Epidermal melanocyte (primary cell): ENCODE measurements at regions not wholly inside any gene's neighbourhood (a gene's known extent, or its start where the extent isn't known, plus 50 kb on each side); places are given as distances from the start of the nearest gene placed in this dataset.
"Not testable (repeated sequence)": the region's sequence is repeated elsewhere in the genome, so short reads cannot be mapped to it uniquely, and the experiment has no call there.

Experiments
- DNase-seq: peaks from one replicate; pipeline ENCODE4 v3.0.0; 2011; ENCODE audit warnings: low spot score; ENCODE audit not compliant: insufficient read length

DNA sequence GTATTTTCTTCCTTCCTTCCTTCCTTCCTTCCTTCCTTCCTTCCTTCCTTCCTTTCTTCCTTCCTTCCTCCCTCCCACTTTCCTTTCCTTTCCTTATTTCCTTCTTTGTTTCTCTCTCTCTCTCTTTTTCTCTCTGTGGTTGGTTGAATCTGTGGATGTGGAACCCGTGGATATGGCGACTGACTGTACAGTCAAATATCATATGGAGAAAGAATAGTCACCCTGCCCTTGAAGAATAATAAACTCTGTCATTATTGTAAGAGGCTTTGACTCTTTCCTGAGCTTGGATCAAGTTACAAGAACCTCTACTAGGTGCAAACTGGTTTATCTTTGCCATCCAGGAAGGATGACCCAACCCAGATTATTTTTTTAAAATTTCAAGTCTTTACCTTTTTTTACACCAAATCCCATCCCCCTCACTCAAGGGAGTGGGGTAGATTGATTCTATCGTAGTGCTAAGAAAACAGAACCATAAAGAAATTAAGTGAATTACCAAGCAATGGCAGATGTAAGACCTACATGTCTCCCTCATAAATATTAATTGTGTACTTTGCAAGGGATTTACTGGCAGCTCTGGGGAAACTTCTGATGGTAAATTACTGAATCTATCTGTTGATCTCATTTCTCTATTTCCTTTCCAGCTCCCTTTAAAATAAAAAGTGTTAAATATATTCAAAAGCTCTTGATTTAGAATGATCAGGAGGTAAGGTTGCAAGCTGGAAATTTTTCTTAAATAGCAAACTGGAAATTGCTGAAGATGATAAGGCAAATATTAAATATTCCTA is 667.5 kb downstream of the UTRN start:
- no peak for DNase-seq

DNA sequence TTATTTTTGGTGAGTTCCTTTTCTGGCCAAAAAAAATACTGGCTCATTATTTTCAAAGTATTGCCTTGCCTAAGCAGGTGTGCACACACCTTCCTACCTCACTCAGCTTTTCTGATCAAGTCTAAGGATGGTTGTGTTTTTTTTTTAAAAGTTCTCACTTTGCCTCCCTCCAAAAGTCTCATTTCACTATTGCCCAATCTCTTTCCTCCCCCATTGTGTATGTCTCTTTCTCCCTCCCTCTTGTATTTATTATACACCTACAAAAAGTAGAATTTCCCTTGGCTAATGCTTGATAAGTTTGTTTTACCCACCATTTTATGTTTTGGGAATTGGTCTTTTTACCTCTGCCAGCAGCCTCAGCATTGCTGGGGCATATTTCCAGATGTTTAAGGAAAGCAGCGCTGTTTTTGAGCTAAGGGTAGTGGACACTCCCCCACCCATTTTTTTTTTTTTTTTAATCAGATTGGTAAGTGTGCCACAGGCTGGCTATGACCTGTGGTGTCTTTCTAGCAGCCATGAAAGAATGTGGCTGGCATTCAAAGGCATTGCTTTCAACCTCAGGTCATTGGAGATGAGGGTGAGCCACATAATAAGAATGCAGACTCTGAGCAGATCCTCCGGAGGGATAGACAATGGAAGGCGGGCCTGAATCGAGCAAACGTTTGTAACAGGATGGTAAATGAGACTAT is 668.6 kb downstream of the UTRN start:
- DNase-seq, result no peak

DNA sequence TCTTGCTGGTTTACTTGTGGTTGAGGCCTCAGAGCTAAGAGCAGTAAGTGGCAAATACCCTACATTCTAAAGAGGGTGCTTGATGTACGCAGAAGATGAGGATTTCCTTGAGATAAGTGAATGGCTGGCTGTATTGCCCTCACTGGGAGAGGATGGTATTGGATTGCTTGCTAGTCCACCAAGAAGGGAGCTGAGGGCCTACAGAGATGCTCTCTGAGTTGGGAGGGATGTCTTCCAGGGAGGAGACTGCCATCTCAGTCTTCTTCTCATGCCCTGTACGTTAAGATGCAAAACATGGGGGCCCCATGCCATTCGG is 669.1 kb downstream of the UTRN start:
- DNase-seq, result no peak

DNA sequence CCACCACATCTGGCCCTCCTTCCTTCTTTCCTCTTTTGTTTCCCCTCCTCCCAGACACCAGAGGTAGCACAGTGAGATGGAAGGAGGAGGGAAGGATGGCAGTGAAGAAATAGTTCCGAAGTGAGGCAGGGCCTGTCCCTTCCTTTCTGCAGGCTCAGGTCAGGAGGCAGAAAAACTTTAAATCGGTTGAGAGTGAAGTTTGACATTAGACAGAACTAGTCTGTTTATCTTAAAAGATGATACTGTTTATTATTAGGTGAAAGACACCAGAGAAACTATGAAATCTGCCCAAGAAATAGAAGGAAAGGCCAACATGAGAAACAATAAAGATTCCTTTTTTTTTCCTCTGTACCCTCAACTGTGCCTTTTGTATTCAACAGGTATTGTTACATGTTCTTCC is 670.3 kb downstream of the UTRN start:
- DNase-seq, result no peak

GRCh38 chr6:144955859-144956258 is 670.7 kb downstream of the UTRN start:
- no peak for DNase-seq

- not testable (repeated sequence) for DNase-seq
Observed at GRCh38 chr6:144956697-144957096, 671.6 kb downstream of the UTRN start.

DNA sequence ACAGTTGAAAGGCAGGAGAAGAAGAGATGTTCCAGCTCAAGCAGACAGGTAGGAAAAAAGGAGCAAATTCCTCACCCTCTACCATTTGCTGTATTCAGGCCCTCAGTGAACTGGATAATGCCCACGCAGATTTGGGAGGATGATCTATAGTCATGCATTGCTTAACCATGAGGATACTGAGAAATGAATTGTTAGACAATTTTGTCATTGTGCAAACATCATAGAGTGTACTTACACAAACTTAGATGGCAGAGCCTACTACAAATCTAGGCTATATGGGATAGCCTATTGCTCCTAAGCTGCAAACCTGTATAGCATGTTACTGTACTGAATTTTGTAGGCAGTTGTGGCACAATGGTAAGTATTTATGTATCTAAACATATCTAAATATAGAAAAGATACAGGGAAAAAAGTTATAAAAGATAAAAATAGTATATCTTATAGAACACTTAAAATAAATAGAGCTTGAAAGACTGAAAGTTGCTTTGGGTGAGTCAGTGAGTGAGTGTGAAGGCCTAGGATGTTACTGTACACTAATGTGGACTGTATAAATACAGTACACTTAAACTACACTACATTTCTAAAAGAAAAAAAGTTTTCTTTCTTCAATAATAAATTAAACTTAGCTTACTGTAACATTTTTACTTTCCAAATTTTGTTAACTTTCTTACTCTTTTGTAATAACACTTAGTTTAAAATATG is 672.3 kb downstream of the UTRN start:
- DNase-seq, result no peak

GRCh38 chr6:144969154-144969553 is 684.0 kb downstream of the UTRN start:
- no peak for DNase-seq

DNA sequence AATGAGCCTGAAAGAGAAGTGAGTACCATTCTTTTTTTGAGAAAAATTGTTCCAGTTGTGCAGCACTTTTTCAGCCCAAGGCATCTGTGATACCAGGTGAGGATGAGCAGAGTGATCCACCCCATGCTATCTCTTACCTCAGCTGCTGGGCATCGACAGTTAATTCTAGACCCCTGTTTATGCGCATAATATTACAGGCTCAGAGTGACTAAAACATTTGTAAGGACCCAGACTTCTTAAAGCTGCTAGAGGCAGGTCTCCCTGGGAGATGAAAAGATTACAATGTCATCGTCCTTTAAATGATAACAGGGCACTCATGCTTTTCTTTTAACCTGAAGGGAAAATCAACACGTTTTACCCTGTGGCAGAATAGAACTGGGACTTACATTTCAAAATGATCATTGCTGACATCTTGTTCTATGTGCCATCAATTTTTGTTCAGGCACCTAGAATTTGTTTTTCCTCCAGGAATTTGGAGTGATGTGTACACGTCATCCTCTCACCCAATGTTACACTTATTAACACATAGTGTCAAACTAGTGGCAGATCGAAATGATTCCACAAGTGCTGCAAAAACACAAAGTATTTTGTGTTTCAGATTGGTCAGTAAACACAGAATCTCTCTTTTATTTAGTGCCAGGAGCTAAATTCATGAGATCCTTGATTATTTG is 684.6 kb downstream of the UTRN start:
- DNase-seq, result no peak

GRCh38 chr6:144977250-144977864 is 692.2 kb downstream of the UTRN start:
- DNase-seq, result not testable (repeated sequence)

DNA sequence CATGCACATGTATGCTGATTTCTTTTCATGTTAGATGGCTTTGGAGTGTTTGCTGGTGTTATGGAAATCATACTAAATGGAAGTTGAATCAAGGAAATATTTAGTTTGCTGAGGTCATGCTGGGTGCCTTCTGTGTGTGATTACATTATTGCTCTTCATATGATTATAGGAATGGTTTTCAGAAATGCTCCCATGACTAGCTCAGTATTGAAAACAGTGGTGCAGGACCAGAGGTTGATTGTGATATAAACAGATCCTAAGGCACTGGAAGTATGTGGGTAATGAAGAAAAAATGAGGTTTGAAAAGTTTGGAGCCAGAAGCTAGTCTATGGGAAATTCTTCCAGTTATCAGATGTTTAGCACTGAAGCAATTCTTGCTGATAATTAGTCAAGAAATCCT is 693.1 kb downstream of the UTRN start:
- no peak for DNase-seq

DNA sequence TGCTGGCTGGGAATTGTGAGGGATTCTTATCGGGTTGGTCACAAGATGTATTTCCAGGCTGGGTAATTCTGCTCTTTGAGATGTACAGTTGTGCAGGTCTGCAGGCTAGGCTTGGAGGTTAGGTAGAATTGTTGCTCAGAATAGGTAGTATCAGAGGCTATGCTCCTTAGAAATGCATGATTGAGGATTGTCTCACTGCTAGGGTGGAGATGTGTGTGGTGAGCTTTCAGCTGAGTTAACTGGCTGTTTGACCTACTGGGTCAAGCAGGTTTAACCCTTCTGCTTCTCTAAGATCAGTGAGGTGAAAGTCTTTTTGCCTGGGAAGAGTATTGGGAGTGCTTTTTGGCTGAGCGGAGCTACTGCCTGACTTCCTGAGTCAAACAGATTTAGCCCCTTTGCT is 701.1 kb downstream of the UTRN start:
- no peak for DNase-seq

DNA sequence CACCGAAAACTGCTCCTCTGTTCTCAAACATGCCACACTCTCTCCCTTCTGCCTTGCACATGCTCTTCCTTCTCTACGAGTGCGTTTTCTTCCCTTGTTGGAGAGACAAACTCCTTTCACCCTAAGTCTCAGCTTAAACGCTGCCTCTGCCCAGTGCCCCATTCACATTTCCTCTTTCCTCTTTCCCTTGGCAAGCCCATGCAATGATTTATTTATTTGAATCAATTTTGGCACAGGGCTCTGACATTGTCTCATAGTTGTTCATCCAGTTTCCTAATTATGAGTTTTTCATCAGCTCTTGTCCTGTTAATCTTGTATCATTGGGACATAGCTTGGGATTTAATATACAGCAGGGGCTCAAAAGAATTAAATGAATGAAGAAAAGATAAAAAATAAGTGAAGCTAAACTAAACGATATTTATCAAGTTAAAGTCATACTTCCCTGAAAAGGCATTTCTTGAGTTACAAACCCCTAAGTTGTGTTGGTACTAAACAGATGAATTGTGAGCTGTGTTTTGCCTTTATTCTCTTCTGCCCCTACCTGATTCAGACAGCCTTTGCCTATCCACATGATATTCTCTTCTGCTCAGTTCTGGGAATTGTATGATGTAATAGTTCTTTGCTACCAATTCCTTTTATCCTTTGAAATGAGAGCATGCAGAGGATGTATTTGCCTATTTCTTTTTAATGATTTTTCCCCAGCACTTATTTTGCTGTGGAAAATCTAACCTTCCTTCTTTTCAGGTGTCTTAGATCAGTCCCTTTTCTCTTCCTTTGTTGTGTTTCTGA is 704.4 kb downstream of the UTRN start:
- no peak for DNase-seq

- DNase-seq, result no peak
Observed at GRCh38 chr6:144990784-144991183, 705.6 kb downstream of the UTRN start.

- no peak for DNase-seq
Observed at GRCh38 chr6:144993870-144994269, 708.7 kb downstream of the UTRN start.

DNA sequence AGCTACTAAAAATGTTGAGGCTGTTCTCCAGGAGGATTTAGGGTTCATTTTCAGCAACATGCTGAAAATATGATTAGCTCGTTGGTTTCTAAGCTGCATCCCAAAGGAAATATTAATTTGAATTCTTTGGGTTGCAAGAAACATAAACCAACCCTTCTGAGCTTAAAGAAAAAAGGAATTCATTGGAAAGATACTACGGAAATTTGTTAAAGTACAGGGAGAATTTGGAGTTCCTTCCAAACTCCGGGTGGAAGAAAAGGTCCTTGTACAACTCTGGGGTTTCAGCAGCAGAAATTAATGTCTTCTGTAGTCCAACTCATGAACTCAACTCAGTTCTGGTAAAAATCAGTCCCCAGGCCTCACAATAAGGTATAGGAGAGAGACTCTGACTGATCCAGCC is 712.9 kb downstream of the UTRN start:
- no peak for DNase-seq

- no peak for DNase-seq
Observed at GRCh38 chr6:144999127-144999526, 714.0 kb downstream of the UTRN start.

GRCh38 chr6:145003145-145003544 is 718.0 kb downstream of the UTRN start:
- no peak for DNase-seq

DNA sequence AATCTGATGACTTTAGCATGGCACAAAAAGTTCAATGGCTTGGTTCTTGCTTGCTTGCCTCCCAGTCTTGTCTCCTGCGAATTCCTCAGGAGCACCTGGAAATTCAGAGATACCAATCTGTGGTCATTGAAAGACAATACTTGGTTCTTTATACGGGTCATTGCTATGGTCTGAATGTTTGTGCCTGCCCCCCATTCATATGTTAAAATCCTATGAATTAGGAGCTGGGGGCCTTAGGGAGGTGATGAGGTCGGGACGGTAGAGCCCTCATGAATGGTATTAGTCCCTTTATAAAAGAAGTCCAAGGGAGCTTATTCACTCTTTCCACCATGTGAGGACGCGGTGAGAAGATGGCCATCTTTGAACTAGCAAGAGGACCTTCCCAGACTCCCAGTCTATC is 721.8 kb downstream of the UTRN start:
- no peak for DNase-seq

DNA sequence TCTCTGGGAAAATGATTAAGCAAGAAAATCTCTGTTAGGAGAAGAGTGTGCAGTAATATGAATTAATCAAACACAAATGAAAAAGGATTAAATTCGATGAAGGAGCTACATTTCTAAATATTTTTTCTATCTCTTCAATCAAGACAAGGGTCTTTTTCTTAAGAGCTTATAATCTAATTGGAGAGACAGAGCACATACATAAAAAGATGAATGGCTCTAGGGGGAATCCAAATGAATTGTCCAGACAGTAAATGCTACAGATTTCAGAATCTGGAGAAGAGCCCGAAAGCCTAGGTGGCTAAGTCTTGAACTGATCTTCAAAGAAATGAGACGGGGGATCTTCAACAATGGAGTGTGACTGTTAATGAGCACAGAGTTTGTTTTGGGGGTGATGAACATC is 723.6 kb downstream of the UTRN start:
- DNase-seq, result no peak

DNA sequence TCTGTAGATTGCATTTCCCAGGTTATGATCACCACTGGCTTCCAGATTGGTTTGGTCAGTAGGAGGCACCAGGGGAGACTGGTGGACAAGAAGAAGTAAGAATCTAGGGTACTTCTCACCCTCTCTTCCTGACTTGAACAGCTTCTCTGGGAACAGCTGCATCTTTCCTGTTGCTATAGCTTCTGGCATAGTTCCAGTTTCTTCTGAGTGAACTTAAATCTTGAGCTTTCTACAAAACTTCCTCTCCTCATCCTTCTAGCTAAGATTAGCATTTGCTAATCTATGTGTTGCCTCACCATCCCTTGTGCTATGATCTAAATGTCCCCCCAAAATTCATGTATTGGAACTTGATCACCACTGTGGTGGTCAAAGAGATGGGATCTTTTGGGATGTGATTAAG is 724.6 kb downstream of the UTRN start:
- DNase-seq, result no peak
